K562 (cell line): ENCODE measurements at regions not wholly inside any gene's neighbourhood (a gene's known extent, or its start where the extent isn't known, plus 50 kb on each side); places are given as distances from the start of the nearest gene placed in this dataset.

ENCODE experiments used
- BRCA1 ChIP-seq, 2 experiments: fragments of 450-650 bp in 1 of 2; sonication (generic) in 1 of 2; formaldehyde crosslinking in 1 of 2; IDR thresholded peaks; 2 replicates each; pipeline versions ENCODE4 v1.5.0 to v1.6.1; 2017 to 2020; ENCODE audit warnings: mild to moderate bottlenecking in 1 of 2, missing genetic modification reagents in 1 of 2
- CTCF ChIP-seq, 3 experiments: IDR thresholded peaks in 2 of 3; conservative IDR thresholded peaks in 1 of 3; 2 replicates each; pipeline ENCODE4 v1.5.1; 2011 to 2012; ENCODE audit warnings: low read length in 3 of 3, mild to moderate bottlenecking in 3 of 3, control low read depth in 2 of 3, improper control_type of control experiment in 1 of 3, inconsistent platforms in 1 of 3, low read depth in 1 of 3, mixed read lengths in 1 of 3, moderate library complexity in 1 of 3; ENCODE audit not compliant: insufficient read depth in 2 of 3
- ELF4 ChIP-seq: fragments of 450-650 bp; formaldehyde crosslinking; IDR thresholded peaks from 2 replicates; pipeline ENCODE4 v1.4.0; 2022; ENCODE audit warnings: missing genetic modification characterization
- EWSR1 ChIP-seq: fragments of 450-650 bp; IDR thresholded peaks from 2 replicates; pipeline ENCODE4 v1.6.1; 2018; ENCODE audit warnings: borderline replicate concordance, mild to moderate bottlenecking, low read depth, moderate library complexity; ENCODE audit not compliant: partially characterized antibody
- GTF2B ChIP-seq: IDR thresholded peaks from 2 replicates; pipeline ENCODE4 v1.6.1; 2011; ENCODE audit not compliant: insufficient read length; ENCODE audit errors: extremely low read depth
- HES1 ChIP-seq: fragments of 450-650 bp; IDR thresholded peaks from 2 replicates; pipeline ENCODE4 v1.6.1; 2016; ENCODE audit warnings: low read depth, mild to moderate bottlenecking, moderate library complexity
- IRF1 ChIP-seq: sonication (generic); formaldehyde crosslinking; IDR thresholded peaks from 2 replicates; pipeline ENCODE4 v1.8.0; 2022; ENCODE audit warnings: missing genetic modification reagents, mild to moderate bottlenecking, borderline replicate concordance
- LARP7 ChIP-seq: fragments of 450-650 bp; IDR thresholded peaks from 2 replicates; pipeline ENCODE4 v1.6.1; 2016
- MCM2 ChIP-seq: fragments of 450-650 bp; IDR thresholded peaks from 2 replicates; pipeline ENCODE4 v1.6.1; 2017; ENCODE audit warnings: low read depth, mild to moderate bottlenecking
- MEIS2 ChIP-seq: fragments of 450-650 bp; IDR thresholded peaks from 2 replicates; pipeline ENCODE4 v1.6.1; 2014; ENCODE audit warnings: mild to moderate bottlenecking; ENCODE audit not compliant: partially characterized antibody
- NELFE ChIP-seq: IDR thresholded peaks from 2 replicates; pipeline ENCODE4 v1.6.1; 2011; ENCODE audit warnings: mild to moderate bottlenecking; ENCODE audit not compliant: insufficient read depth, insufficient read length
- PHB ChIP-seq: fragments of 250-450 bp; sonication (Bioruptor Pico); IDR thresholded peaks from 2 replicates; pipeline ENCODE4 v1.5.0; 2021
- RBM39 ChIP-seq: fragments of 200-400 bp; formaldehyde crosslinking; optimal IDR thresholded peaks from 2 replicates; pipeline ENCODE3; 2018; ENCODE audit warnings: low read depth, low read length
- RCOR1 ChIP-seq, 2 experiments: IDR thresholded peaks; 2 replicates each; pipeline ENCODE4 v1.6.1; 2012; ENCODE audit warnings: low read depth in 2 of 2, low read length in 2 of 2, borderline replicate concordance in 1 of 2, improper control_type of control experiment in 1 of 2
- RREB1 ChIP-seq: fragments of 250-450 bp; sonication (Bioruptor Pico); IDR thresholded peaks from 2 replicates; pipeline ENCODE4 v1.4.0; 2020
- SMARCC2 ChIP-seq: fragments of 450-650 bp; IDR thresholded peaks from 2 replicates; pipeline ENCODE4 v1.6.1; 2017; ENCODE audit warnings: antibody characterized with exemption, moderate library complexity, mild to moderate bottlenecking, low read depth
- ZBTB17 ChIP-seq: fragments of 450-650 bp; formaldehyde crosslinking; IDR thresholded peaks from 2 replicates; pipeline ENCODE4 v1.4.0; 2020; ENCODE audit warnings: mild to moderate bottlenecking
- ZNF431 ChIP-seq: sonication (generic); formaldehyde crosslinking; IDR thresholded peaks from 2 replicates; pipeline ENCODE4 v1.8.0; 2022; ENCODE audit warnings: mild to moderate bottlenecking, missing genetic modification reagents
- ZNF57 ChIP-seq: fragments of 450-650 bp; formaldehyde crosslinking; IDR thresholded peaks from 2 replicates; pipeline ENCODE4 v1.4.0; 2020; ENCODE audit warnings: mild to moderate bottlenecking, moderate library complexity
- ZNF589 ChIP-seq: fragments of 200-800 bp; sonication (Bioruptor generic); IDR thresholded peaks from 2 replicates; pipeline ENCODE4 v1.6.1; 2016; ENCODE audit warnings: low read depth, missing genetic modification characterization, missing compliant biosample characterization

GRCh38 chr2:195595825-195596224 lies 61.2 kb upstream of the SLC39A10 start (continued):
- TF ChIP-seq IRF1 (CRISPR knock-in tag) (no peak), MEIS2 (peak; percentile 65), HES1 (peak; percentile 38; the same call in 1 of the 2 replicates), ZNF57 (CRISPR knock-in tag) (no peak), NELFE (no peak), PHB (CRISPR knock-in tag) (no peak), GTF2B (no peak), CTCF (IDR thresholded peaks at IDR 0.05 in 2 of 3, conservative IDR thresholded peaks at IDR 0.05 in 1 of 3; ENCODE audit: insufficient read depth in 2 of 3, low read depth in 1 of 3, low read length in 3 of 3) (no peak), ZNF431 (CRISPR knock-in tag) (no peak), ZNF589 (CRISPR knock-in tag) (no peak), MCM2 (no peak), LARP7 (no peak), ZBTB17 (CRISPR knock-in tag) (0 out of 2 replicates have a peak, but pooled peaks have one; percentile 23), RREB1 (CRISPR knock-in tag) (no peak), BRCA1 (IDR thresholded peaks at IDR 0.05) (no peak), BRCA1 (CRISPR knock-in tag; IDR thresholded peaks at IDR 0.05) (no peak), ELF4 (CRISPR knock-in tag) (no peak), RCOR1 (IDR thresholded peaks at IDR 0.05; ENCODE audit: borderline replicate concordance in 1 of 2, low read depth in 2 of 2, low read length in 2 of 2) (peak in 1 of 2 experiments; percentile 96; a peak in 2 of 4 replicates), SMARCC2 (peak; percentile 79; the same call in 1 of the 2 replicates), RBM39 (no peak), EWSR1 (no peak)
